ENCODE measurements at regions not wholly inside any gene's neighbourhood (a gene's known extent, or its start where the extent isn't known, plus 50 kb on each side); places are given as distances from the start of the nearest gene placed in this dataset.

- peak; percentile 89 for DNase-seq (ENCODE audit: low read depth)
Measured at GRCh38 chr10:3467052-3467951, 294.7 kb upstream of the PITRM1 start.

- DNase-seq (ENCODE audit: low read depth), result no peak
Measured at GRCh38 chr10:3465406-3465891, 292.9 kb upstream of the PITRM1 start.

- no peak for DNase-seq (ENCODE audit: low read depth)
Measured at GRCh38 chr10:3464760-3465405, 292.3 kb upstream of the PITRM1 start.

- no peak for DNase-seq (ENCODE audit: low read depth)
Measured at GRCh38 chr10:3460420-3461128, 288.0 kb upstream of the PITRM1 start.

- DNase-seq (ENCODE audit: low read depth), result peak; percentile 89
Measured at GRCh38 chr10:3455385-3456334, 283.1 kb upstream of the PITRM1 start.

- DNase-seq (ENCODE audit: low read depth), result peak; percentile 72
Measured at GRCh38 chr10:3452683-3453361, 280.2 kb upstream of the PITRM1 start.

GRCh38 chr10:3452173-3452626 lies 279.6 kb upstream of the PITRM1 start:
- peak; percentile 88 for DNase-seq (ENCODE audit: low read depth)

GRCh38 chr10:3451516-3452172 lies 279.1 kb upstream of the PITRM1 start:
- no peak for DNase-seq (ENCODE audit: low read depth)

GRCh38 chr10:3446221-3446620 lies 273.6 kb upstream of the PITRM1 start:
- DNase-seq (ENCODE audit: low read depth), result no peak

- no peak for DNase-seq (ENCODE audit: low read depth)
Measured at GRCh38 chr10:3445648-3446047, 273.1 kb upstream of the PITRM1 start.

GRCh38 chr10:3442451-3442990 lies 269.9 kb upstream of the PITRM1 start:
- no peak for DNase-seq (ENCODE audit: low read depth)

GRCh38 chr10:3439183-3439582 lies 266.6 kb upstream of the PITRM1 start:
- no peak for DNase-seq (ENCODE audit: low read depth)

- no peak for DNase-seq (ENCODE audit: low read depth)
Measured at GRCh38 chr10:3438606-3439005, 266.0 kb upstream of the PITRM1 start.

GRCh38 chr10:3435671-3436070 lies 263.1 kb upstream of the PITRM1 start:
- DNase-seq (ENCODE audit: low read depth), result peak; percentile 61

- no peak for DNase-seq (ENCODE audit: low read depth)
Measured at GRCh38 chr10:3433988-3434387, 261.4 kb upstream of the PITRM1 start.

- DNase-seq (ENCODE audit: low read depth), result no peak
Measured at GRCh38 chr10:3433131-3433530, 260.5 kb upstream of the PITRM1 start.

- no peak for DNase-seq (ENCODE audit: low read depth)
Measured at GRCh38 chr10:3432081-3432825, 259.7 kb upstream of the PITRM1 start.

GRCh38 chr10:3430501-3430900 lies 257.9 kb upstream of the PITRM1 start:
- DNase-seq (ENCODE audit: low read depth), result no peak

- no peak for DNase-seq (ENCODE audit: low read depth)
Measured at GRCh38 chr10:3429676-3430075, 257.1 kb upstream of the PITRM1 start.

Measured in Daoy (cell line).